GM10248 (cell line): ENCODE measurements at regions not wholly inside any gene's neighbourhood (a gene's known extent, or its start where the extent isn't known, plus 50 kb on each side); places are given as distances from the start of the nearest gene placed in this dataset.
A peak's percentile ranks its signal among the peaks of the same experiment; 100 is the strongest.
"Not testable (repeated sequence)": the region's sequence is repeated elsewhere in the genome, so short reads cannot be mapped to it uniquely, and the experiment has no call there.

Experiments used
- CTCF ChIA-PET: fragments of 300-600 bp; sonication (Branson Sonifier 250); formaldehyde crosslinking; extraction: SDS; loops from one replicate; lab custom pipeline; 2021; ENCODE audit warnings: antibody characterized with exemption; lab: Yijun Ruan, JAX
- POLR2A ChIA-PET: fragments of 350-650 bp; sonication (Branson Sonifier 250); formaldehyde crosslinking; extraction: SDS; loops from one replicate; lab custom pipeline; 2020; ENCODE audit warnings: antibody characterized with exemption; lab: Yijun Ruan, JAX
- DNase-seq: peaks from one replicate; pipeline ENCODE4 v3.0.0; 2012; ENCODE audit errors: extremely low spot score
- CTCF ChIP-seq: IDR thresholded peaks from 2 replicates; pipeline ENCODE4 v1.5.1; 2012; ENCODE audit warnings: mild to moderate bottlenecking, low read depth; ENCODE audit errors: extremely low read depth, missing control alignments, control extremely low read depth

GRCh38 chr17:33709881-33710280, 416.8 kb upstream of the ASIC2 start:
- POLR2A ChIA-PET = no interaction called here
- TF ChIP-seq CTCF = no peak
- CTCF ChIA-PET = interaction anchor here (1.1 kb wide), 1 partner anchor 10 kb away, joined by 3 read pairs; no protein-coding TSS in a partner anchor
- no peak for DNase-seq

- DNase-seq = no peak
- POLR2A ChIA-PET = no interaction called here
- CTCF ChIA-PET = interaction anchor here (1.3 kb wide), 1 partner anchor 13 kb away, joined by 4 read pairs; no protein-coding TSS in a partner anchor
- TF ChIP-seq CTCF = peak; percentile 6
These were observed 419.0 kb upstream of the ASIC2 start for GRCh38 chr17:33712120-33712519.

- no peak for DNase-seq
- CTCF ChIA-PET = interaction anchor here (1.4 kb wide), 1 partner anchor 10 kb away, joined by 10 read pairs; no protein-coding TSS in a partner anchor
- POLR2A ChIA-PET = no interaction called here
- no peak for TF ChIP-seq CTCF
These were observed 423.9 kb upstream of the ASIC2 start for GRCh38 chr17:33716957-33717356.

GRCh38 chr17:33723736-33724135, 430.6 kb upstream of the ASIC2 start:
- CTCF ChIA-PET = interaction anchor here (5.0 kb wide), 1 partner anchor 26 kb away, joined by 51 read pairs; no protein-coding TSS in a partner anchor
- POLR2A ChIA-PET, DNase-seq: not testable (repeated sequence)

GRCh38 chr17:33725675-33726271, 432.7 kb upstream of the ASIC2 start:
- DNase-seq = peak; percentile 53
- CTCF ChIA-PET = interaction anchor here (0.7 to 5.0 kb wide), 9 partner anchors 8 to 207 kb away, joined by 3 to 51 read pairs (median 4); no protein-coding TSS in a partner anchor
- TF ChIP-seq CTCF = peak; percentile 71
- POLR2A ChIA-PET = no interaction called here

GRCh38 chr17:33730131-33730530, 437.0 kb upstream of the ASIC2 start:
- ChIA-PET POLR2A (no interaction called here), CTCF (interaction anchor here (0.8 kb wide), 1 partner anchor 21 kb away, joined by 3 read pairs; no protein-coding TSS in a partner anchor)
- no peak for TF ChIP-seq CTCF
- DNase-seq = no peak

GRCh38 chr17:33732116-33732515, 439.0 kb upstream of the ASIC2 start:
- TF ChIP-seq CTCF = no peak
- ChIA-PET POLR2A (no interaction called here), CTCF (interaction anchor here (1.0 kb wide), 1 partner anchor 18 kb away, joined by 3 read pairs; no protein-coding TSS in a partner anchor)
- DNase-seq = no peak
